Large intestine (tissue), 3 donors: ENCODE measurements at regions not wholly inside any gene's neighbourhood (a gene's known extent, or its start where the extent isn't known, plus 50 kb on each side); places are given as distances from the start of the nearest gene placed in this dataset.

Experiments used
- DNase-seq, 2 donors: peaks; one replicate each; pipeline versions ENCODE4 v3.0.0 to v3.0.0-alpha.2; 2013
- H3K27ac ChIP-seq: one replicate; pipeline ENCODE4 v1.5.1; 2013; ENCODE audit warnings: low read length
- H3K27me3 ChIP-seq: 2 replicates; pipeline ENCODE4 v1.6.1; 2013; ENCODE audit warnings: low read length; ENCODE audit not compliant: control insufficient read depth, insufficient read depth
- H3K36me3 ChIP-seq: 2 replicates; pipeline ENCODE4 v1.6.1; 2013; ENCODE audit warnings: low read length; ENCODE audit not compliant: control insufficient read depth, insufficient read depth
- H3K4me1 ChIP-seq: one replicate; pipeline ENCODE4 v1.6.1; 2013; ENCODE audit warnings: low read length; ENCODE audit not compliant: control insufficient read depth, insufficient read depth
- H3K4me3 ChIP-seq: one replicate; pipeline ENCODE4 v1.5.1; 2013; ENCODE audit warnings: low read length
- H3K9me3 ChIP-seq: one replicate; pipeline ENCODE4 v1.6.1; 2013; ENCODE audit warnings: mild to moderate bottlenecking, low read depth, low read length, moderate library complexity; ENCODE audit not compliant: control insufficient read depth
- WGBS: methylation state at CpG from one replicate; pipeline ENCODE4 v1.1.5; 2013; ENCODE audit warnings: low lambda C conversion rate; ENCODE audit not compliant: insufficient coverage; 5-methylcytosine and 5-hydroxymethylcytosine counted together

GRCh38 chr12:84689638-84690037 lies 223.0 kb downstream of the SLC6A15 start:
- no peaks in the 10 kb centered on the region for H3K27me3 ChIP-seq
- H3K4me3 ChIP-seq: no peak overlapping the region
- no peaks in the 10 kb centered on the region for H3K36me3 ChIP-seq
- WGBS: no CpG with 5 or more reads among the region's 9 CpGs
- H3K27ac ChIP-seq: no peak overlapping the region
- no peak for DNase-seq
- H3K4me1 ChIP-seq: no peaks in the 10 kb centered on the region
- H3K9me3 ChIP-seq: no peaks in the 10 kb centered on the region

GRCh38 chr12:84685379-84685778 lies 227.2 kb downstream of the SLC6A15 start:
- Histone ChIP-seq H3K9me3 (no peaks in the 10 kb centered on the region), H3K27ac (no peak overlapping the region), H3K36me3 (no peaks in the 10 kb centered on the region), H3K27me3 (no peaks in the 10 kb centered on the region), H3K4me3 (no peak overlapping the region), H3K4me1 (no peaks in the 10 kb centered on the region)
- no peak for DNase-seq

DNA sequence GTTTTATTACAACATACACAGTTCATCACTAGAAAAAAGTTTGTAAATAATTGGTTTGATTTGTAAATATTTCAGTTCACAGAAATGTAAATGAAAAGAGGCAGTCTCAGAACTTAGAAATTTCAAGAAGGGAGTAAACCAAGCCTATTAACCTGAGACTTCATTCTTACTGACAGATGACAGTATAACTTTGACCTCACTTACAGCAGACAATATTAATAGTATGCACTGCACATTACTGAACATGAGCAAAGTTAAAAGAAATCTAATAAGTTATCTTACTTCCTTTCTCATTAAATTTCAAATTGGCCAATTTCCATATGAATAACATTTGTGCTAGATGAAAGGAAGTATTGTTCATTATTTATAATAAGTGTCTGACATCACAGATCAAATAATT lies 235.8 kb downstream of the SLC6A15 start:
- H3K36me3 ChIP-seq: no peaks in the 10 kb centered on the region
- no peaks in the 10 kb centered on the region for H3K27me3 ChIP-seq
- H3K4me3 ChIP-seq: no peak overlapping the region
- no peak overlapping the region for H3K27ac ChIP-seq
- no peak for DNase-seq
- no peaks in the 10 kb centered on the region for H3K9me3 ChIP-seq
- no peaks in the 10 kb centered on the region for H3K4me1 ChIP-seq

DNA sequence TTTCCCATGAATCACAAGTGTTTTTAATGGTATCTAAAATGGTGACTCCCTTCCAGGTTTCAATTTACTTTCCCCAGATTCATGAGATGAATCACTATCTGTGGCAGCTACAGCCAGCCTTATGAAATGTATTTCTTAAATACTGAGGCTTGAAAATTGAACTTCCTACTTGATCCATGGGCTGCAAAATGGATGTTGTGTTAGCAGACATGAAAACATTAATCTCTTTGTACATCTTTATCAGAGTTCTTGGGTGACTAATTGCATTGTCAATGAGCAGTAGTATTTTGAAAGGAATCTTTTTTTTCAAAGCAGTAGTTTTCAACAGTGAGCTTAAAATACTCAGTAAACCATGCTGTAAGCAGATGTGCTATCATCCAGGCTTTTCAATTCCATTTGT lies 250.8 kb downstream of the SLC6A15 start:
- H3K9me3 ChIP-seq: no peaks in the 10 kb centered on the region
- no peak overlapping the region for H3K4me3 ChIP-seq
- no peaks in the 10 kb centered on the region for H3K36me3 ChIP-seq
- no peak for DNase-seq
- H3K27ac ChIP-seq: no peak overlapping the region
- no peaks in the 10 kb centered on the region for H3K4me1 ChIP-seq
- no peaks in the 10 kb centered on the region for H3K27me3 ChIP-seq

GRCh38 chr12:84660139-84660538 lies 252.5 kb downstream of the SLC6A15 start:
- no peaks in the 10 kb centered on the region for H3K9me3 ChIP-seq
- H3K4me3 ChIP-seq: no peak overlapping the region
- H3K27me3 ChIP-seq: no peaks in the 10 kb centered on the region
- WGBS: no CpG with 5 or more reads among the region's 1 CpG
- no peaks in the 10 kb centered on the region for H3K36me3 ChIP-seq
- no peak for DNase-seq
- H3K4me1 ChIP-seq: no peaks in the 10 kb centered on the region
- no peak overlapping the region for H3K27ac ChIP-seq

- no CpG with 5 or more reads among the region's 2 CpGs for WGBS
- H3K27me3 ChIP-seq: no peaks in the 10 kb centered on the region
- H3K36me3 ChIP-seq: no peaks in the 10 kb centered on the region
- no peaks in the 10 kb centered on the region for H3K4me1 ChIP-seq
- H3K27ac ChIP-seq: no peak overlapping the region
- no peak for DNase-seq
- H3K9me3 ChIP-seq: no peaks in the 10 kb centered on the region
- no peak overlapping the region for H3K4me3 ChIP-seq
Measured at GRCh38 chr12:84658877-84659276, 253.7 kb downstream of the SLC6A15 start.

DNA sequence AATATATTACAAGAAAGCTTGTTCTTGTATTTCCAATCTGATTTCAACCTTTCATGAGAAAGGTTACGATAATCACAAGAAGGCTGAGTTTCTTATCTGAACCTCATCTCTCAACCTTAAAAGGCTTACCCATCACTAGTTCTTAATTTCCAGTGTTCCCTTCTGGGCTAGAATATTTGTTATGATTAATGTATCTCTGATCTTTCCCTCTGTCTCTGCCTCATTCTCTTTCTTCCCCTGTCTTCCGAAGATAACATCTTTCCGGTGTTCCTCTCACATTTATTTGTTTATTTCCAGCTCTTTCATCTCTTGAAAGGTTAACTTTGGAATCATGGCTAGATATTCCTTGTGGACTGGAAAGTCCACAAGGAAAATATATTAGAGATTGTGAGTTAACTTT lies 255.9 kb downstream of the SLC6A15 start:
- Histone ChIP-seq H3K4me3 (no peak overlapping the region), H3K9me3 (no peaks in the 10 kb centered on the region), H3K36me3 (no peaks in the 10 kb centered on the region), H3K27me3 (no peaks in the 10 kb centered on the region), H3K4me1 (no peaks in the 10 kb centered on the region), H3K27ac (no peak overlapping the region)
- DNase-seq: no peak
- WGBS: 77% methylated on average over 2 of the region's 3 CpGs

- no peaks in the 10 kb centered on the region for H3K4me1 ChIP-seq
- no peaks in the 10 kb centered on the region for H3K9me3 ChIP-seq
- no peak overlapping the region for H3K4me3 ChIP-seq
- H3K27ac ChIP-seq: no peak overlapping the region
- no peak for DNase-seq
- no peaks in the 10 kb centered on the region for H3K36me3 ChIP-seq
- 90% methylated on average over 2 of the region's 2 CpGs for WGBS
- H3K27me3 ChIP-seq: no peaks in the 10 kb centered on the region
Measured at GRCh38 chr12:84653482-84653881, 259.1 kb downstream of the SLC6A15 start.

GRCh38 chr12:84648425-84648824 lies 264.2 kb downstream of the SLC6A15 start:
- no peak for DNase-seq
- no peaks in the 10 kb centered on the region for H3K9me3 ChIP-seq
- no peaks in the 10 kb centered on the region for H3K27me3 ChIP-seq
- H3K36me3 ChIP-seq: no peaks in the 10 kb centered on the region
- H3K4me3 ChIP-seq: no peak overlapping the region
- H3K27ac ChIP-seq: no peak overlapping the region
- H3K4me1 ChIP-seq: no peaks in the 10 kb centered on the region

GRCh38 chr12:84644908-84645307 lies 267.7 kb downstream of the SLC6A15 start:
- Histone ChIP-seq H3K27me3 (no peaks in the 10 kb centered on the region), H3K9me3 (no peaks in the 10 kb centered on the region), H3K4me3 (no peak overlapping the region), H3K4me1 (no peaks in the 10 kb centered on the region), H3K27ac (no peak overlapping the region), H3K36me3 (no peaks in the 10 kb centered on the region)
- no peak for DNase-seq
- 100% methylated on average over 1 of the region's 2 CpGs for WGBS

- Histone ChIP-seq H3K4me3 (no peak overlapping the region), H3K9me3 (no peaks in the 10 kb centered on the region), H3K36me3 (no peaks in the 10 kb centered on the region), H3K27me3 (no peaks in the 10 kb centered on the region), H3K27ac (no peak overlapping the region), H3K4me1 (no peaks in the 10 kb centered on the region)
- DNase-seq: no peak
- no CpG with 5 or more reads among the region's 1 CpG for WGBS
Measured at GRCh38 chr12:84643993-84644392, 268.6 kb downstream of the SLC6A15 start.
